Panc1 (cell line): ENCODE measurements at regions not wholly inside any gene's neighbourhood (a gene's known extent, or its start where the extent isn't known, plus 50 kb on each side); places are given as distances from the start of the nearest gene placed in this dataset.

Source experiments
- ATAC-seq: fragments of 200-7000 bp; cut with Tn5 transposase; 2 replicates; pipeline ENCODE4 v1.9.1; 2020; ENCODE audit warnings: mild to moderate bottlenecking, moderate library complexity
- BruUV-seq: library from RNA; stranded (reverse); fragments of 400-500 nt; replicated peaks from 2 replicates; lab custom pipeline; 2021; lab: Mats Ljungman, UMichigan
- CTCF ChIA-PET: fragments of 300-600 bp; sonication (Branson Sonifier 250); formaldehyde crosslinking; loops from one replicate; lab custom pipeline; 2022; ENCODE audit warnings: antibody characterized with exemption; lab: Charles Lee
- POLR2A ChIA-PET: fragments of 300-600 bp; sonication (Branson Sonifier 250); formaldehyde crosslinking; loops from one replicate; lab custom pipeline; 2022; ENCODE audit warnings: antibody characterized with exemption; lab: Charles Lee
- DNase-seq: peaks from one replicate; pipeline ENCODE4 v3.0.0-alpha.2; 2010; ENCODE audit warnings: low read depth, low spot score
- H3K27ac ChIP-seq: 2 replicates; pipeline ENCODE4 v1.5.1; 2011; ENCODE audit warnings: mild to moderate bottlenecking, low read length, inconsistent platforms
- H3K27me3 ChIP-seq: fragments of 200-500 bp; sonication (Bioruptor generic); 2 replicates; pipeline ENCODE4 v1.6.0; 2014; ENCODE audit warnings: low read length, inconsistent platforms; ENCODE audit not compliant: control insufficient read depth, insufficient read depth
- H3K36me3 ChIP-seq: fragments of 200-500 bp; sonication (Bioruptor generic); 2 replicates; pipeline ENCODE4 v1.5.1; 2014; ENCODE audit warnings: inconsistent platforms, mild to moderate bottlenecking, low read length, moderate library complexity; ENCODE audit not compliant: control insufficient read depth, insufficient read depth
- H3K4me1 ChIP-seq: 2 replicates; pipeline ENCODE4 v1.5.1; 2011; ENCODE audit warnings: inconsistent platforms, mild to moderate bottlenecking, low read length, moderate library complexity; ENCODE audit not compliant: control insufficient read depth, insufficient read depth
- H3K4me3 ChIP-seq, 2 experiments: 2 replicates each; pipeline ENCODE4 v1.5.1; 2011 to 2012; ENCODE audit warnings: low read depth in 2 of 2, low read length in 2 of 2, mild to moderate bottlenecking in 2 of 2, inconsistent platforms in 1 of 2, moderate library complexity in 1 of 2
- H3K9me3 ChIP-seq: fragments of 200-500 bp; sonication (Bioruptor generic); 2 replicates; pipeline ENCODE4 v1.5.1; 2014; ENCODE audit warnings: low read depth, mild to moderate bottlenecking, inconsistent platforms, low read length, moderate library complexity; ENCODE audit not compliant: control insufficient read depth, insufficient read depth
- POLR2AphosphoS5 ChIP-seq: IDR thresholded peaks from 2 replicates; pipeline ENCODE4 v1.6.1; 2012; ENCODE audit warnings: mild to moderate bottlenecking, low read depth, low read length, moderate library complexity
- SIN3A ChIP-seq: IDR thresholded peaks from 2 replicates; pipeline ENCODE4 v1.6.1; 2012; ENCODE audit warnings: low read depth, mild to moderate bottlenecking, low read length, moderate library complexity, borderline replicate concordance; ENCODE audit not compliant: insufficient read depth
- TCF7L2 ChIP-seq: IDR thresholded peaks from 2 replicates; pipeline ENCODE4 v1.6.1; 2011; ENCODE audit warnings: mild to moderate bottlenecking, low read depth, low read length, inconsistent platforms
- in situ Hi-C: cut with HindIII; loops from 2 replicates; pipeline ENCODE4 v1.10.0; 2016; ENCODE audit warnings: low sequenced_read_pairs, low pct_unique_long_range_greater_than_20kb
- intact Hi-C: fragments of 100-400 bp; cut with micrococcal nuclease; formaldehyde crosslinking; loops from one replicate; pipeline ENCODE4 v1.10.0; 2022; ENCODE audit not compliant: unreplicated experiment
- TF ChIP-seq, protein P1 (sequence below), 2 experiments: IDR thresholded peaks; 2 replicates each; pipeline ENCODE4 v1.6.1; 2011 to 2012; ENCODE audit warnings: low read depth in 2 of 2, control low read depth in 1 of 2, low read length in 1 of 2, mild to moderate bottlenecking in 1 of 2, moderate library complexity in 1 of 2; ENCODE audit not compliant: insufficient read depth in 1 of 2
- TF ChIP-seq, protein P2 (sequence below): fragments of 450-650 bp; IDR thresholded peaks from 2 replicates; pipeline ENCODE4 v1.5.1; 2017; ENCODE audit warnings: mild to moderate bottlenecking

DNA sequence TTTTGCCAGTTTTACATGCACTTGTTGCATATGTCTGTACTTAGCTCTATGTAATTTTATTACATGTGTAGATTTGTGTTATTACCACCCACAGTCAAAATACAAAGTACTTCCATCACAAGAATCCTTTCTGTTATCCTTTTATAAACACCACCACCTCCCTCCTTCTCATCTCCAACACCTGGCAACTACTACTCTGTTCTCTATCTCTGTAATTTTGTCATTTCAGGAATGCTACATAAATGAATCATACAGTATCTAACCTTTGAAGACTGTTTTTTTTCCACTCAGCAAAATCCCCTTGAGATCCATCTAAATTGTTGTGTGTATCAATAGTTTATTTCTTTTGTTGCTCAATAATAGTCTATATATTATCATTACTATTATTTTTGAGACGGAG is 64.5 kb upstream of the COP1 start:
- Histone ChIP-seq H3K36me3 (no peaks in the 10 kb centered on the region), H3K27me3 (no peaks in the 10 kb centered on the region), H3K9me3 (no peaks in the 10 kb centered on the region), H3K4me1 (no peaks in the 10 kb centered on the region), H3K4me3 (no peak overlapping the region), H3K27ac (no peak overlapping the region)
- CTCF ChIA-PET = no interaction called here
- in situ Hi-C loops (no loop called here), intact Hi-C loops (no loop called here)
- POLR2A ChIA-PET = no interaction called here
- no TSS peak for BruUV-seq
- no peak for DNase-seq
- TF ChIP-seq POLR2AphosphoS5 = no peak
- TF ChIP-seq, protein P1, sequence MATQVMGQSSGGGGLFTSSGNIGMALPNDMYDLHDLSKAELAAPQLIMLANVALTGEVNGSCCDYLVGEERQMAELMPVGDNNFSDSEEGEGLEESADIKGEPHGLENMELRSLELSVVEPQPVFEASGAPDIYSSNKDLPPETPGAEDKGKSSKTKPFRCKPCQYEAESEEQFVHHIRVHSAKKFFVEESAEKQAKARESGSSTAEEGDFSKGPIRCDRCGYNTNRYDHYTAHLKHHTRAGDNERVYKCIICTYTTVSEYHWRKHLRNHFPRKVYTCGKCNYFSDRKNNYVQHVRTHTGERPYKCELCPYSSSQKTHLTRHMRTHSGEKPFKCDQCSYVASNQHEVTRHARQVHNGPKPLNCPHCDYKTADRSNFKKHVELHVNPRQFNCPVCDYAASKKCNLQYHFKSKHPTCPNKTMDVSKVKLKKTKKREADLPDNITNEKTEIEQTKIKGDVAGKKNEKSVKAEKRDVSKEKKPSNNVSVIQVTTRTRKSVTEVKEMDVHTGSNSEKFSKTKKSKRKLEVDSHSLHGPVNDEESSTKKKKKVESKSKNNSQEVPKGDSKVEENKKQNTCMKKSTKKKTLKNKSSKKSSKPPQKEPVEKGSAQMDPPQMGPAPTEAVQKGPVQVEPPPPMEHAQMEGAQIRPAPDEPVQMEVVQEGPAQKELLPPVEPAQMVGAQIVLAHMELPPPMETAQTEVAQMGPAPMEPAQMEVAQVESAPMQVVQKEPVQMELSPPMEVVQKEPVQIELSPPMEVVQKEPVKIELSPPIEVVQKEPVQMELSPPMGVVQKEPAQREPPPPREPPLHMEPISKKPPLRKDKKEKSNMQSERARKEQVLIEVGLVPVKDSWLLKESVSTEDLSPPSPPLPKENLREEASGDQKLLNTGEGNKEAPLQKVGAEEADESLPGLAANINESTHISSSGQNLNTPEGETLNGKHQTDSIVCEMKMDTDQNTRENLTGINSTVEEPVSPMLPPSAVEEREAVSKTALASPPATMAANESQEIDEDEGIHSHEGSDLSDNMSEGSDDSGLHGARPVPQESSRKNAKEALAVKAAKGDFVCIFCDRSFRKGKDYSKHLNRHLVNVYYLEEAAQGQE (IDR thresholded peaks at IDR 0.05; ENCODE audit: insufficient read depth in 1 of 2, low read depth in 2 of 2, low read length in 1 of 2) = no peak
- no peak for TF ChIP-seq TCF7L2
- TF ChIP-seq, protein P2, sequence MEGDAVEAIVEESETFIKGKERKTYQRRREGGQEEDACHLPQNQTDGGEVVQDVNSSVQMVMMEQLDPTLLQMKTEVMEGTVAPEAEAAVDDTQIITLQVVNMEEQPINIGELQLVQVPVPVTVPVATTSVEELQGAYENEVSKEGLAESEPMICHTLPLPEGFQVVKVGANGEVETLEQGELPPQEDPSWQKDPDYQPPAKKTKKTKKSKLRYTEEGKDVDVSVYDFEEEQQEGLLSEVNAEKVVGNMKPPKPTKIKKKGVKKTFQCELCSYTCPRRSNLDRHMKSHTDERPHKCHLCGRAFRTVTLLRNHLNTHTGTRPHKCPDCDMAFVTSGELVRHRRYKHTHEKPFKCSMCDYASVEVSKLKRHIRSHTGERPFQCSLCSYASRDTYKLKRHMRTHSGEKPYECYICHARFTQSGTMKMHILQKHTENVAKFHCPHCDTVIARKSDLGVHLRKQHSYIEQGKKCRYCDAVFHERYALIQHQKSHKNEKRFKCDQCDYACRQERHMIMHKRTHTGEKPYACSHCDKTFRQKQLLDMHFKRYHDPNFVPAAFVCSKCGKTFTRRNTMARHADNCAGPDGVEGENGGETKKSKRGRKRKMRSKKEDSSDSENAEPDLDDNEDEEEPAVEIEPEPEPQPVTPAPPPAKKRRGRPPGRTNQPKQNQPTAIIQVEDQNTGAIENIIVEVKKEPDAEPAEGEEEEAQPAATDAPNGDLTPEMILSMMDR = no peak
- TF ChIP-seq SIN3A = no peak
- no peak for ATAC-seq
